K562 (cell line): ENCODE measurements at regions not wholly inside any gene's neighbourhood (a gene's known extent, or its start where the extent isn't known, plus 50 kb on each side); places are given as distances from the start of the nearest gene placed in this dataset.

Experiments
- ATAC-seq: fragments of 200-7000 bp; cut with Tn5 transposase; 3 replicates; pipeline ENCODE4 v1.9.1; 2020; ENCODE audit warnings: moderate library complexity
- BruUV-seq: library from RNA; stranded (reverse); fragments of 400-500 nt; replicated peaks from 2 replicates; lab custom pipeline; 2021; lab: Mats Ljungman, UMichigan
- CTCF ChIA-PET: fragments of 300-600 bp; formaldehyde crosslinking; extraction: SDS; loops from one replicate; lab custom pipeline; 2021; ENCODE audit warnings: low intra/inter-chr PET ratio; lab: Yijun Ruan, JAX
- POLR2A ChIA-PET: fragments of 300-600, 350-650 bp; sonication (Branson Sonifier 250); formaldehyde crosslinking; extraction: SDS; loops from one replicate; lab custom pipeline; 2021; ENCODE audit warnings: antibody characterized with exemption, inconsistent platforms; lab: Yijun Ruan, JAX
- DNase-seq, 4 experiments: peaks; one replicate each; pipeline versions ENCODE4 v3.0.0 to v3.0.0-alpha.2; 2011 to 2018; ENCODE audit warnings: low spot score in 3 of 4, mixed read lengths in 3 of 4; ENCODE audit errors: extremely low read depth in 1 of 4
- FAIRE-seq: peaks from 2 replicates; lab custom pipeline; 2011; peaks lifted over from hg19 to GRCh38; lab: Jason Lieb, UNC
- H2AFZ ChIP-seq: 2 replicates; pipeline ENCODE4 v1.6.0; 2011; ENCODE audit warnings: low read depth, low read length, control low read depth, inconsistent platforms
- H3K27ac ChIP-seq: fragments of 200-600 bp; 3 replicates; pipeline ENCODE4 v1.8.0; 2011; ENCODE audit warnings: low read depth, mild to moderate bottlenecking, control low read depth, inconsistent platforms, low read length, moderate library complexity, mixed read lengths; ENCODE audit errors: extremely low read depth
- H3K27me3 ChIP-seq, 2 experiments: fragments of 300-600 bp in 1 of 2; 2 replicates in 1 of 2; 3 replicates in 1 of 2; pipeline versions ENCODE4 v1.6.0 to v1.8.0; 2011; ENCODE audit warnings: inconsistent platforms in 2 of 2, low read length in 2 of 2, mild to moderate bottlenecking in 1 of 2, mixed read lengths in 1 of 2, moderate library complexity in 1 of 2; ENCODE audit not compliant: control insufficient read depth in 2 of 2, insufficient read depth in 2 of 2
- H3K36me3 ChIP-seq: fragments of 300-600 bp; 3 replicates; pipeline ENCODE4 v1.8.0; 2011; ENCODE audit warnings: mild to moderate bottlenecking, low read length, inconsistent platforms; ENCODE audit not compliant: control insufficient read depth, insufficient read depth
- H3K4me1 ChIP-seq, 2 experiments: fragments of 200-600 bp in 1 of 2; replicated peaks in 1 of 2; 2 replicates in 1 of 2; 3 replicates in 1 of 2; pipeline versions ENCODE4 v1.5.1 to v1.8.0; 2011; ENCODE audit warnings: inconsistent platforms in 2 of 2, low read length in 2 of 2, mild to moderate bottlenecking in 1 of 2, mixed read lengths in 1 of 2, moderate library complexity in 1 of 2; ENCODE audit not compliant: control insufficient read depth in 2 of 2, insufficient read depth in 2 of 2
- H3K4me2 ChIP-seq: 2 replicates; pipeline ENCODE4 v1.6.1; 2011; ENCODE audit warnings: low read length, control low read depth, inconsistent platforms, mixed read lengths; ENCODE audit not compliant: insufficient read depth
- H3K4me3 ChIP-seq: fragments of 200-600 bp; sonication (generic), shearing (Covaris generic); 2 replicates; pipeline ENCODE4 v1.5.1; 2016; ENCODE audit warnings: control low read depth, inconsistent platforms
- H3K79me2 ChIP-seq: fragments of 200-600 bp; 3 replicates; pipeline ENCODE4 v1.8.0; 2011; ENCODE audit warnings: low read length, inconsistent platforms; ENCODE audit not compliant: control insufficient read depth, insufficient read depth
- H3K9ac ChIP-seq, 2 experiments: 2 replicates each; pipeline versions ENCODE4 v1.6.0 to v1.6.1; 2011; ENCODE audit warnings: low read depth in 2 of 2, low read length in 2 of 2, control low read depth in 1 of 2, inconsistent platforms in 1 of 2, mild to moderate bottlenecking in 1 of 2, mixed read lengths in 1 of 2; ENCODE audit not compliant: insufficient read depth in 1 of 2
- H3K9me1 ChIP-seq: one replicate; pipeline ENCODE4 v1.6.0; 2011; ENCODE audit warnings: inconsistent platforms, mild to moderate bottlenecking, low read length, moderate library complexity; ENCODE audit not compliant: control insufficient read depth, insufficient read depth
- H3K9me3 ChIP-seq: replicated peaks from 2 replicates; pipeline ENCODE4 v1.5.1; 2011; ENCODE audit warnings: low read depth, low read length, inconsistent platforms; ENCODE audit not compliant: control insufficient read depth, insufficient read depth
- H4K20me1 ChIP-seq: replicated peaks from 2 replicates; pipeline ENCODE4 v1.6.1; 2011; ENCODE audit warnings: low read length, inconsistent platforms, mixed read lengths; ENCODE audit not compliant: control insufficient read depth, insufficient read depth
- HNRNPLL ChIP-seq: fragments of 200-400 bp; formaldehyde crosslinking; IDR thresholded peaks from 2 replicates; pipeline ENCODE4 v1.6.1; 2017; ENCODE audit warnings: low read length, low read depth, mild to moderate bottlenecking; ENCODE audit not compliant: poor library complexity, severe bottlenecking
- ILF3 ChIP-seq: fragments of 450-650 bp; IDR thresholded peaks from 2 replicates; pipeline ENCODE4 v1.6.1; 2018; ENCODE audit warnings: antibody characterized with exemption, mild to moderate bottlenecking, moderate library complexity, borderline replicate concordance
- MEF2A ChIP-seq: IDR thresholded peaks from 2 replicates; pipeline ENCODE4 v1.6.1; 2011; ENCODE audit warnings: low read depth, mild to moderate bottlenecking, low read length, moderate library complexity; ENCODE audit not compliant: control insufficient read depth
- MEIS2 ChIP-seq: fragments of 450-650 bp; IDR thresholded peaks from 2 replicates; pipeline ENCODE4 v1.6.1; 2014; ENCODE audit warnings: mild to moderate bottlenecking; ENCODE audit not compliant: partially characterized antibody
- POLR2AphosphoS5 ChIP-seq: IDR thresholded peaks from 2 replicates; pipeline ENCODE4 v1.6.1; 2011; ENCODE audit warnings: mild to moderate bottlenecking, low read depth, low read length, moderate library complexity; ENCODE audit not compliant: control insufficient read depth, insufficient read depth
- WGBS: fragments of 100-300 bp; shearing (Covaris generic); methylation state at CpG from one replicate; pipeline ENCODE4 v1.1.6; 2016; ENCODE audit warnings: low coverage, mixed read lengths; ENCODE audit not compliant: insufficient coverage; ENCODE audit errors: missing lambda C conversion rate; 5-methylcytosine and 5-hydroxymethylcytosine counted together
- in situ Hi-C: fragments of 300-500 bp; cut with MboI; formaldehyde crosslinking; loops from 4 replicates; pipeline ENCODE4 v1.15.0; 2018; ENCODE audit warnings: inconsistent platforms, mixed read lengths
- intact Hi-C: fragments of 100-400 bp; cut with micrococcal nuclease; formaldehyde crosslinking; loops from 2 replicates; pipeline ENCODE4 v1.14.2; 2022
- TF ChIP-seq, protein P1 (sequence below), 2 experiments: IDR thresholded peaks in 1 of 2; conservative IDR thresholded peaks in 1 of 2; 2 replicates each; pipeline ENCODE4 v1.6.1; 2016; ENCODE audit warnings: low read depth in 2 of 2, mild to moderate bottlenecking in 1 of 2, missing compliant biosample characterization in 1 of 2, missing genetic modification characterization in 1 of 2, moderate library complexity in 1 of 2

DNA sequence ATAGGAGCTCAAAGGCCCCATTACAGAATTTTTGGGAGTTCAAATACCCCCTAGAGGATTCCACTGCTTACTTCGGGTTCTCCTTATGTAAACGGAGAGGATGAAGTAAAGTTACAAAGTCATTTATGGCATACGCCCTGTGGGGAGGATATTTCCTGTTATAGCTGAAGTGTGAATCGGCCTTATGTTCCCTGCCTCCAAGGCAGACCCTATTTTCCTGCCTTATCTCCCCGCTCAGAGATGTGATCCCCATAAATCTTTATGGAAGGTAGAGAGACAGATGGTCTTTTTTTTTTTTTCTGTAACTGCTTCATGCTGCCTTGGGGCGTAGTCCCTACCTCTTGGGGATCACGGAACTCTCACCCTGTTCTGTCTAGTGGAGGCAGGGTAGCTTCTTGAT is 56.0 kb upstream of the DHX15 start:
- in situ Hi-C loops, result no loop called here
- CTCF ChIA-PET, result no interaction called here
- Histone ChIP-seq H4K20me1 (no peaks in the 10 kb centered on the region; the same call in 1 of the 2 replicates), H3K4me1 (no peaks in the 10 kb centered on the region), H3K9me3 (no peaks in the 10 kb centered on the region), H3K79me2 (no peaks in the 10 kb centered on the region), H3K36me3 (no peaks in the 10 kb centered on the region), H2AFZ (no peak overlapping the region), H3K4me2 (no peak overlapping the region), H3K9me1 (no peaks in the 10 kb centered on the region), H3K27me3 (peaks cover 10 to 14% of the 10 kb centered on the region in 2 experiments), H3K4me3 (no peak overlapping the region), H3K9ac (no peak overlapping the region), H3K27ac (no peak overlapping the region)
- FAIRE-seq (no peak), DNase-seq (peak in 1 of 4 experiments; percentile 6), ATAC-seq (peak; percentile 49; the same call in 2 of the 3 replicates)
- BruUV-seq, result no TSS peak
- TF ChIP-seq, protein P1, sequence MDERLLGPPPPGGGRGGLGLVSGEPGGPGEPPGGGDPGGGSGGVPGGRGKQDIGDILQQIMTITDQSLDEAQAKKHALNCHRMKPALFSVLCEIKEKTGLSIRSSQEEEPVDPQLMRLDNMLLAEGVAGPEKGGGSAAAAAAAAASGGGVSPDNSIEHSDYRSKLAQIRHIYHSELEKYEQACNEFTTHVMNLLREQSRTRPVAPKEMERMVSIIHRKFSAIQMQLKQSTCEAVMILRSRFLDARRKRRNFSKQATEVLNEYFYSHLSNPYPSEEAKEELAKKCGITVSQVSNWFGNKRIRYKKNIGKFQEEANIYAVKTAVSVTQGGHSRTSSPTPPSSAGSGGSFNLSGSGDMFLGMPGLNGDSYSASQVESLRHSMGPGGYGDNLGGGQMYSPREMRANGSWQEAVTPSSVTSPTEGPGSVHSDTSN (CRISPR knock-in tag; IDR thresholded peaks at IDR 0.05; ENCODE audit: low read depth), result no peak
- TF ChIP-seq, protein P1 (tag; conservative IDR thresholded peaks at IDR 0.05; ENCODE audit: low read depth), result 0 out of 2 replicates have a peak, but pooled peaks have one; percentile 10
- TF ChIP-seq MEIS2, result peak; percentile 44
- 0 out of 2 replicates have a peak, but pooled peaks have one; percentile 9 for TF ChIP-seq MEF2A
- no peak for TF ChIP-seq HNRNPLL
- TF ChIP-seq POLR2AphosphoS5, result no peak
- no peak for TF ChIP-seq ILF3
- POLR2A ChIA-PET, result no interaction called here
- WGBS, result 3% methylated on average over 7 of the region's 7 CpGs
- intact Hi-C loops, result no loop called here
